ENCODE measurements at regions not wholly inside any gene's neighbourhood (a gene's known extent, or its start where the extent isn't known, plus 50 kb on each side); places are given as distances from the start of the nearest gene placed in this dataset.
"Not testable (repeated sequence)": the region's sequence is repeated elsewhere in the genome, so short reads cannot be mapped to it uniquely, and the experiment has no call there.

- Mint-ChIP-seq H3K4me1 (peaks cover 6% of the 10 kb centered on the region; the same call in 2 of the 3 replicates), H3K9me3 (no peaks in the 10 kb centered on the region; the same call in 2 of the 3 replicates), H3K27me3 (ENCODE audit: insufficient read depth, low read depth, poor library complexity) (peaks cover 10% of the 10 kb centered on the region), H3K36me3 (ENCODE audit: low read depth) (no peaks in the 10 kb centered on the region), H3K27ac (no peak overlapping the region), H3K4me3 (no peak overlapping the region)
- Histone ChIP-seq H4K20me1 (replicated peaks; ENCODE audit: insufficient read depth) (no peaks in the 10 kb centered on the region), H3F3A (replicated peaks; ENCODE audit: low read depth) (no peaks in the 10 kb centered on the region), H3K27ac (ENCODE audit: low read depth) (no peak overlapping the region), H2AFZ (no peak overlapping the region), H3K36me3 (ENCODE audit: insufficient read depth) (no peaks in the 10 kb centered on the region), H3K9me2 (ENCODE audit: insufficient read depth) (peaks cover 10% of the 10 kb centered on the region; the same call in 1 of the 2 replicates), H3K4me3 (no peak overlapping the region), H3K4me1 (ENCODE audit: insufficient read depth) (peaks cover 5% of the 10 kb centered on the region; the same call in 1 of the 2 replicates), H3K4me2 (0 out of 2 replicates have a peak overlapping the region, but pooled peaks have one; percentile 7), H3K27me3 (ENCODE audit: insufficient read depth) (no peaks in the 10 kb centered on the region), H3K79me2 (replicated peaks; ENCODE audit: insufficient read depth) (no peaks in the 10 kb centered on the region)
- peak; percentile 64 for DNase-seq (ENCODE audit: low spot score)
- TF ChIP-seq ETS1 (IDR thresholded peaks at IDR 0.05) = no peak
- TF ChIP-seq ZNF462 (CRISPR knock-in tag; IDR thresholded peaks at IDR 0.05) = 0 out of 2 replicates have a peak, but pooled peaks have one; percentile 23
- peak; percentile 71; the same call in 2 of the 3 replicates for ATAC-seq
These were observed 308.8 kb downstream of the RPIA start for GRCh38 chr2:89000235-89000634.

GRCh38 chr2:89004238-89004637, 312.8 kb downstream of the RPIA start:
- not testable (repeated sequence) for H3K4me2 ChIP-seq; H3K27ac ChIP-seq (ENCODE audit: low read depth); H3K27me3 ChIP-seq (ENCODE audit: insufficient read depth); H2AFZ ChIP-seq; H3K36me3 ChIP-seq (ENCODE audit: insufficient read depth); H3K4me1 Mint-ChIP-seq; H3K4me1 ChIP-seq (ENCODE audit: insufficient read depth); H3K4me3 ChIP-seq; H3K79me2 ChIP-seq (replicated peaks; ENCODE audit: insufficient read depth); H3K9me3 Mint-ChIP-seq; H4K20me1 ChIP-seq (replicated peaks; ENCODE audit: insufficient read depth); H3K4me3 Mint-ChIP-seq; H3K27ac Mint-ChIP-seq; H3K36me3 Mint-ChIP-seq (ENCODE audit: low read depth); H3K27me3 Mint-ChIP-seq (ENCODE audit: insufficient read depth, low read depth, poor library complexity); H3F3A ChIP-seq (replicated peaks; ENCODE audit: low read depth)
- peak; percentile 29 for DNase-seq (ENCODE audit: low spot score)
- ATAC-seq = peak; percentile 66
- H3K9me2 ChIP-seq (ENCODE audit: insufficient read depth) = peaks cover 10% of the 10 kb centered on the region; the same call in 1 of the 2 replicates
- TF ChIP-seq ZNF462 (CRISPR knock-in tag; IDR thresholded peaks at IDR 0.05) = peak; percentile 70; the same call in 1 of the 2 replicates
